Retinal pigment epithelial cell (primary cell): ENCODE measurements at regions not wholly inside any gene's neighbourhood (a gene's known extent, or its start where the extent isn't known, plus 50 kb on each side); places are given as distances from the start of the nearest gene placed in this dataset.

ENCODE experiments used
- DNase-seq: peaks from one replicate; pipeline ENCODE4 v3.0.0-alpha.2; 2010; ENCODE audit warnings: low read depth
- H3K4me3 ChIP-seq: 2 replicates; pipeline ENCODE4 v1.5.1; 2011; ENCODE audit warnings: mild to moderate bottlenecking, low read length, control low read depth, moderate library complexity
- CTCF ChIP-seq: conservative IDR thresholded peaks from 2 replicates; pipeline ENCODE4 v1.5.1; 2011; ENCODE audit warnings: low read depth, low read length, control low read depth, inconsistent platforms

GRCh38 chr4:15376594-15376993 lies 51.2 kb upstream of the C1QTNF7 start:
- no peak overlapping the region for H3K4me3 ChIP-seq
- TF ChIP-seq CTCF = no peak
- no peak for DNase-seq
